ENCODE measurements at regions not wholly inside any gene's neighbourhood (a gene's known extent, or its start where the extent isn't known, plus 50 kb on each side); places are given as distances from the start of the nearest gene placed in this dataset.

DNA sequence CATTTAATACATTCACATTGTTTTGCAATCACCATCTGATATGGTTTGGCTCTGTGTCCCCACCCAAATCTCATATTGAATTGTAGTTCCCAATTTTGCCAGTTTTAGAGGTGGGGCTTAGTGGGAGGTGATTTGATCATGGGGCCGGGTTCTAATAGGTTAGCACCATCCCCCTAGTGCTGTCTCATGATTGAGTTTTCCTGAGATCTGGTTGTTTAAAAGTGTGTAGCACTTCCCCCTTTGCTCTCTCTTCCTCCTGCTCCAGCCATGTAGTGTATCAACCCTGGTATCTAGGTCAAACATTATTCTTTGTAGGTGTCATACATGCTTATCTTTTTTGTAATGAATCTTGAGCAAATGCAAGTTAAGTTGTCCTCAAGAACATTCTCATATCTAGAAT, 83.3 kb upstream of the KIT start:
- Mint-ChIP-seq H3K36me3 (ENCODE audit: unreplicated experiment) (no peaks in the 10 kb centered on the region), H3K27me3 (ENCODE audit: unreplicated experiment) (no peaks in the 10 kb centered on the region), H3K9me3 (ENCODE audit: unreplicated experiment) (no peaks in the 10 kb centered on the region), H3K4me1 (ENCODE audit: unreplicated experiment) (no peaks in the 10 kb centered on the region), H3K4me3 (ENCODE audit: unreplicated experiment) (no peak overlapping the region), H3K27ac (ENCODE audit: unreplicated experiment) (no peak overlapping the region)
- no peak for DNase-seq (ENCODE audit: extremely low spot score, unreplicated experiment)
- TF ChIP-seq CTCF (IDR thresholded peaks at IDR 0.05): no peak

DNA sequence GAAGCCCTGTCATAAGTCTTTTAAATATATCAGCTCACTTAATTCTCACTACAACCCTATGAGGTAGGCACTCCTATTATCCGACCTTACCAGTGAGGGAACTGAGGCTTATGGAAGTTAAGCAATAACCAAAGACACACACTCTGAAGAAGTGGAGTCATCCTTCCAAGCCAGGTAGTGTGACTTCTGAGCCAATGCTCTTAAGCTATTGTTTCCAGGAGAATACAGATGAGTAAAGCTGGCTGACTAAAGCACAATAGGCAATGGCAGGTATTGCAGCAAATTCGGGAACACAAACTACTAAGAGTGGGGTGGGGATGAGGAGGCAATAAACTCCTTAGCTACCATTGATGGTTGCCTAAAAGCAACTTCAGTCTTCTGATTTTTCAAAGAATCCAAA, 81.8 kb upstream of the KIT start:
- Mint-ChIP-seq H3K9me3 (ENCODE audit: unreplicated experiment) (no peaks in the 10 kb centered on the region), H3K36me3 (ENCODE audit: unreplicated experiment) (no peaks in the 10 kb centered on the region), H3K4me3 (ENCODE audit: unreplicated experiment) (no peak overlapping the region), H3K4me1 (ENCODE audit: unreplicated experiment) (no peaks in the 10 kb centered on the region), H3K27ac (ENCODE audit: unreplicated experiment) (no peak overlapping the region), H3K27me3 (ENCODE audit: unreplicated experiment) (no peaks in the 10 kb centered on the region)
- no peak for TF ChIP-seq CTCF (IDR thresholded peaks at IDR 0.05)
- no peak for DNase-seq (ENCODE audit: extremely low spot score, unreplicated experiment)

DNA sequence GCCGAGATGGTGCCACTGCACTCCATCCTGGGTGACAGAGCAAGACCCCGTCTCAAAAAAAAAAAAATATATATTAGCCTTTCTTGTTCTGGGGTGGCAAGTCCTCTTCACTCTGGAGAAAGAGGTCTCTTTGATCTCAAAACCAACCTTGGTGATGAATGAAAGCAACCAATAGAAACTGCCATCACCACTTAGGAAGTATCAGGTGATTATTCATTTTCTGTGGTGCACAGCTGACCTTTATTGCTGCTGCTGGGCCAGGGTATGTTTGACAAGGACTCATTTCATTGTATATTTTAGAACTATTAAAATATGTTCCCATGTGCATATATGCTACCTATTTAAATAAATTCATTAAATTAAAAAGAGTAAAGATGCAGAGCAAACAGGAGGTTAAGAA, 76.0 kb upstream of the KIT start:
- DNase-seq (ENCODE audit: extremely low spot score, unreplicated experiment): no peak
- H3K27me3 Mint-ChIP-seq (ENCODE audit: unreplicated experiment): no peaks in the 10 kb centered on the region
- H3K27ac Mint-ChIP-seq (ENCODE audit: unreplicated experiment): no peak overlapping the region
- peaks cover 12% of the 10 kb centered on the region for H3K4me1 Mint-ChIP-seq (ENCODE audit: unreplicated experiment)
- H3K36me3 Mint-ChIP-seq (ENCODE audit: unreplicated experiment): no peaks in the 10 kb centered on the region
- no peaks in the 10 kb centered on the region for H3K9me3 Mint-ChIP-seq (ENCODE audit: unreplicated experiment)
- no peak overlapping the region for H3K4me3 Mint-ChIP-seq (ENCODE audit: unreplicated experiment)
- TF ChIP-seq CTCF (IDR thresholded peaks at IDR 0.05): no peak

- H3K27me3 Mint-ChIP-seq (ENCODE audit: unreplicated experiment): no peaks in the 10 kb centered on the region
- no peak overlapping the region for H3K4me3 Mint-ChIP-seq (ENCODE audit: unreplicated experiment)
- no peaks in the 10 kb centered on the region for H3K36me3 Mint-ChIP-seq (ENCODE audit: unreplicated experiment)
Measured at GRCh38 chr4:54585321-54586000, 72.3 kb upstream of the KIT start.

More at GRCh38 chr4:54585321-54586000, 72.3 kb upstream of the KIT start:
- no peak for DNase-seq (ENCODE audit: extremely low spot score, unreplicated experiment)
- no peak overlapping the region for H3K27ac Mint-ChIP-seq (ENCODE audit: unreplicated experiment)
- TF ChIP-seq CTCF (IDR thresholded peaks at IDR 0.05): no peak
- H3K9me3 Mint-ChIP-seq (ENCODE audit: unreplicated experiment): no peaks in the 10 kb centered on the region
- peaks cover 19% of the 10 kb centered on the region for H3K4me1 Mint-ChIP-seq (ENCODE audit: unreplicated experiment)

Measured in osteocyte (in vitro differentiated cells).